Endodermal cell (in vitro differentiated cells): ENCODE measurements at regions not wholly inside any gene's neighbourhood (a gene's known extent, or its start where the extent isn't known, plus 50 kb on each side); places are given as distances from the start of the nearest gene placed in this dataset.

ENCODE experiments used
- DNase-seq: peaks from one replicate; pipeline ENCODE4 v3.0.0-alpha.2; 2017
- H3K27ac ChIP-seq: 2 replicates; pipeline ENCODE4 v1.5.1; 2013; ENCODE audit warnings: mild to moderate bottlenecking, low read depth, low read length, moderate library complexity
- H3K27me3 ChIP-seq: 2 replicates; pipeline ENCODE4 v1.6.1; 2013; ENCODE audit warnings: mild to moderate bottlenecking, low read length, moderate library complexity; ENCODE audit not compliant: insufficient read depth, control insufficient read depth, poor library complexity, severe bottlenecking
- H3K36me3 ChIP-seq: 2 replicates; pipeline ENCODE4 v1.7.0; 2013; ENCODE audit warnings: mild to moderate bottlenecking, low read length, moderate library complexity; ENCODE audit not compliant: control insufficient read depth, insufficient read depth
- H3K4me1 ChIP-seq: one replicate; pipeline ENCODE4 v1.7.0; 2013; ENCODE audit warnings: low read length; ENCODE audit not compliant: control insufficient read depth, insufficient read depth
- H3K4me3 ChIP-seq: 2 replicates; pipeline ENCODE4 v1.5.1; 2013; ENCODE audit warnings: mild to moderate bottlenecking, low read length, moderate library complexity
- H3K9ac ChIP-seq: 2 replicates; pipeline ENCODE4 v1.6.1; 2013; ENCODE audit warnings: mild to moderate bottlenecking, low read length, moderate library complexity; ENCODE audit not compliant: poor library complexity, severe bottlenecking; ENCODE audit errors: extremely low read depth
- H3K9me3 ChIP-seq: 2 replicates; pipeline ENCODE4 v1.6.1; 2013; ENCODE audit warnings: mild to moderate bottlenecking, low read length, moderate library complexity; ENCODE audit not compliant: control insufficient read depth
- H3K27ac Mint-ChIP-seq: 2 replicates; pipeline ENCODE4 v1.8.0; 2020; ENCODE audit warnings: mixed read lengths
- H3K27me3 Mint-ChIP-seq: 2 replicates; pipeline ENCODE4 v1.8.0; 2021; ENCODE audit warnings: mild to moderate bottlenecking, mixed read lengths; ENCODE audit not compliant: insufficient read depth
- H3K36me3 Mint-ChIP-seq: 2 replicates; pipeline ENCODE4 v1.8.0; 2020; ENCODE audit warnings: low read depth, mixed read lengths
- H3K4me1 Mint-ChIP-seq: 2 replicates; pipeline ENCODE4 v1.8.0; 2020; ENCODE audit warnings: mixed read lengths
- H3K4me3 Mint-ChIP-seq: 2 replicates; pipeline ENCODE4 v1.8.0; 2020; ENCODE audit warnings: mild to moderate bottlenecking, moderate library complexity, mixed read lengths
- H3K9me3 Mint-ChIP-seq: 2 replicates; pipeline ENCODE4 v1.8.0; 2020; ENCODE audit warnings: mild to moderate bottlenecking, mixed read lengths
- CTCF ChIP-seq: fragments of 200-600 bp; sonication (generic); conservative IDR thresholded peaks from 2 replicates; pipeline ENCODE4 v1.5.0; 2021; ENCODE audit warnings: antibody characterized with exemption, mild to moderate bottlenecking
- WGBS, 2 experiments: methylation state at CpG; one replicate each; pipeline versions ENCODE4 v1.1.5 to v1.1.7; 2013; ENCODE audit warnings: missing lambda C conversion rate in 2 of 2, mixed read lengths in 1 of 2; ENCODE audit not compliant: insufficient coverage in 1 of 2, insufficient read length in 1 of 2; 5-methylcytosine and 5-hydroxymethylcytosine counted together

- no peak for DNase-seq
- Histone ChIP-seq H3K27me3 (no peaks in the 10 kb centered on the region), H3K27ac (no peak overlapping the region), H3K9me3 (peaks cover 8% of the 10 kb centered on the region), H3K4me3 (no peak overlapping the region), H3K36me3 (no peaks in the 10 kb centered on the region), H3K4me1 (no peaks in the 10 kb centered on the region), H3K9ac (no peak overlapping the region)
- 88 to 89% methylated on average over 5 to 8 of the region's 8 CpGs for WGBS, 2 experiments
- no peak for TF ChIP-seq CTCF
- no peaks in the 10 kb centered on the region for H3K36me3 Mint-ChIP-seq
- peaks cover 15% of the 10 kb centered on the region for H3K9me3 Mint-ChIP-seq
- H3K27ac Mint-ChIP-seq = no peak overlapping the region
- H3K27me3 Mint-ChIP-seq = peaks cover 4% of the 10 kb centered on the region
- H3K4me1 Mint-ChIP-seq = no peaks in the 10 kb centered on the region
- H3K4me3 Mint-ChIP-seq = no peak overlapping the region
Observed at GRCh38 chr22:48112687-48113521, 1350.5 kb downstream of the TBC1D22A start.

GRCh38 chr22:48106715-48107259 is 1344.3 kb downstream of the TBC1D22A start:
- H3K4me3 Mint-ChIP-seq = no peak overlapping the region
- no peak for TF ChIP-seq CTCF
- Histone ChIP-seq H3K9ac (no peak overlapping the region), H3K9me3 (peaks cover 8% of the 10 kb centered on the region), H3K4me3 (no peak overlapping the region), H3K27me3 (no peaks in the 10 kb centered on the region), H3K27ac (no peak overlapping the region), H3K36me3 (no peaks in the 10 kb centered on the region), H3K4me1 (no peaks in the 10 kb centered on the region)
- peaks cover 15% of the 10 kb centered on the region for H3K9me3 Mint-ChIP-seq
- peaks cover 4% of the 10 kb centered on the region for H3K27me3 Mint-ChIP-seq
- no peaks in the 10 kb centered on the region for H3K36me3 Mint-ChIP-seq
- H3K27ac Mint-ChIP-seq = no peak overlapping the region
- WGBS, 2 experiments = 89 to 94% methylated on average over 4 to 6 of the region's 6 CpGs
- no peaks in the 10 kb centered on the region for H3K4me1 Mint-ChIP-seq
- DNase-seq = no peak

GRCh38 chr22:48106215-48106614 is 1343.8 kb downstream of the TBC1D22A start:
- WGBS, 2 experiments = 89 to 96% methylated on average over 10 to 11 of the region's 11 CpGs

More at GRCh38 chr22:48106215-48106614, 1343.8 kb downstream of the TBC1D22A start:
- Histone ChIP-seq H3K9me3 (peaks cover 8% of the 10 kb centered on the region), H3K27ac (no peak overlapping the region), H3K36me3 (no peaks in the 10 kb centered on the region), H3K4me3 (no peak overlapping the region), H3K27me3 (no peaks in the 10 kb centered on the region), H3K9ac (no peak overlapping the region), H3K4me1 (no peaks in the 10 kb centered on the region)
- peaks cover 15% of the 10 kb centered on the region for H3K9me3 Mint-ChIP-seq
- TF ChIP-seq CTCF = no peak
- no peaks in the 10 kb centered on the region for H3K4me1 Mint-ChIP-seq
- H3K4me3 Mint-ChIP-seq = no peak overlapping the region
- no peak overlapping the region for H3K27ac Mint-ChIP-seq
- H3K36me3 Mint-ChIP-seq = no peaks in the 10 kb centered on the region
- DNase-seq = no peak
- H3K27me3 Mint-ChIP-seq = peaks cover 4% of the 10 kb centered on the region
